A673 (cell line): ENCODE measurements at regions not wholly inside any gene's neighbourhood (a gene's known extent, or its start where the extent isn't known, plus 50 kb on each side); places are given as distances from the start of the nearest gene placed in this dataset.

Source experiments
- BruUV-seq: library from RNA; stranded (reverse); fragments of 400-500 nt; replicated peaks from 2 replicates; lab custom pipeline; 2021; lab: Mats Ljungman, UMichigan
- CTCF ChIA-PET: fragments of 300-600 bp; sonication (Branson Sonifier 250); formaldehyde crosslinking; loops from one replicate; lab custom pipeline; 2022; ENCODE audit warnings: antibody characterized with exemption; lab: Charles Lee
- POLR2A ChIA-PET: fragments of 300-600 bp; sonication (Branson Sonifier 250); formaldehyde crosslinking; loops from one replicate; lab custom pipeline; 2022; ENCODE audit warnings: antibody characterized with exemption; ENCODE audit not compliant: low non-redundant PET; lab: Charles Lee
- DNase-seq: peaks from one replicate; pipeline ENCODE4 v3.0.0-alpha.2; 2015; ENCODE audit warnings: low spot score
- H3K27ac ChIP-seq: fragments of 200-600 bp; sonication (generic); 2 replicates; pipeline ENCODE4 v1.5.1; 2016; ENCODE audit warnings: mixed run types, low read depth, mild to moderate bottlenecking, mixed read lengths, antibody characterized with exemption, low read length; ENCODE audit not compliant: poor library complexity, severe bottlenecking
- H3K27me3 ChIP-seq: fragments of 200-600 bp; sonication (generic); replicated peaks from 2 replicates; pipeline ENCODE4 v1.6.1; 2017; ENCODE audit warnings: mixed run types, low read depth, mild to moderate bottlenecking, mixed read lengths, antibody characterized with exemption, low read length; ENCODE audit not compliant: insufficient read depth, poor library complexity
- H3K36me3 ChIP-seq: fragments of 200-600 bp; sonication (generic); 2 replicates; pipeline ENCODE4 v1.6.1; 2016; ENCODE audit warnings: mixed run types, mild to moderate bottlenecking, mixed read lengths, antibody characterized with exemption, low read length; ENCODE audit not compliant: insufficient read depth, poor library complexity, severe bottlenecking
- H3K4me1 ChIP-seq: fragments of 200-600 bp; sonication (generic); 2 replicates; pipeline ENCODE4 v1.6.1; 2017; ENCODE audit warnings: mixed run types, mild to moderate bottlenecking, mixed read lengths, antibody characterized with exemption, low read length; ENCODE audit not compliant: insufficient read depth, poor library complexity, severe bottlenecking
- H3K4me3 ChIP-seq: fragments of 200-600 bp; sonication (generic); 2 replicates; pipeline ENCODE4 v1.5.1; 2016; ENCODE audit warnings: low read depth, mixed run types, mild to moderate bottlenecking, mixed read lengths, low read length; ENCODE audit not compliant: poor library complexity, severe bottlenecking
- H3K9me3 ChIP-seq: fragments of 200-600 bp; sonication (generic); 2 replicates; pipeline ENCODE4 v1.6.1; 2016; ENCODE audit warnings: mixed run types, low read depth, mild to moderate bottlenecking, mixed read lengths, antibody characterized with exemption, low read length; ENCODE audit not compliant: poor library complexity, severe bottlenecking
- CTCF ChIP-seq: fragments of 300-800, 200-600 bp; sonication (generic); conservative IDR thresholded peaks from 2 replicates; pipeline ENCODE4 v1.5.1; 2017; ENCODE audit warnings: low read depth, mild to moderate bottlenecking, antibody characterized with exemption, low read length, moderate library complexity, mixed read lengths
- EZH2 ChIP-seq: fragments of 200-600 bp; sonication (generic); IDR thresholded peaks from 2 replicates; pipeline ENCODE4 v1.6.1; 2017; ENCODE audit warnings: borderline replicate concordance, low read depth, mild to moderate bottlenecking, mixed read lengths, antibody characterized with exemption, low read length; ENCODE audit not compliant: poor library complexity, severe bottlenecking
- intact Hi-C: fragments of 100-400 bp; cut with micrococcal nuclease; formaldehyde crosslinking; loops from one replicate; pipeline ENCODE4 v1.10.0; 2022; ENCODE audit not compliant: unreplicated experiment

- DNase-seq = no peak
- ChIA-PET POLR2A (no interaction called here), CTCF (no interaction called here)
- Histone ChIP-seq H3K27me3 (no peaks in the 10 kb centered on the region), H3K9me3 (no peaks in the 10 kb centered on the region), H3K4me1 (no peaks in the 10 kb centered on the region), H3K4me3 (no peak overlapping the region), H3K36me3 (no peaks in the 10 kb centered on the region), H3K27ac (no peak overlapping the region)
- BruUV-seq = no TSS peak
- TF ChIP-seq CTCF (no peak), EZH2 (no peak)
- intact Hi-C loops = no loop called here
Measured at GRCh38 chr16:5315914-5316313, 218.3 kb upstream of the EEF2KMT start.

- CTCF ChIA-PET = no interaction called here
- Histone ChIP-seq H3K4me1 (no peaks in the 10 kb centered on the region), H3K36me3 (no peaks in the 10 kb centered on the region), H3K9me3 (no peaks in the 10 kb centered on the region), H3K27ac (no peak overlapping the region), H3K27me3 (peaks cover 4% of the 10 kb centered on the region), H3K4me3 (no peak overlapping the region)
- POLR2A ChIA-PET = no interaction called here
- no peak for DNase-seq
- BruUV-seq = no TSS peak
- intact Hi-C loops = no loop called here
- no peak for TF ChIP-seq EZH2
- no peak for TF ChIP-seq CTCF
Measured at GRCh38 chr16:5314377-5314776, 216.8 kb upstream of the EEF2KMT start.

GRCh38 chr16:5309946-5310611 is 212.5 kb upstream of the EEF2KMT start:
- CTCF ChIA-PET = no interaction called here
- no TSS peak for BruUV-seq
- Histone ChIP-seq H3K9me3 (no peaks in the 10 kb centered on the region), H3K27ac (no peak overlapping the region), H3K27me3 (peaks cover 4% of the 10 kb centered on the region), H3K4me3 (no peak overlapping the region), H3K36me3 (no peaks in the 10 kb centered on the region), H3K4me1 (no peaks in the 10 kb centered on the region)
- intact Hi-C loops = no loop called here
- DNase-seq = no peak
- TF ChIP-seq EZH2 (no peak), CTCF (no peak)
- POLR2A ChIA-PET = no interaction called here
